ENCODE measurements at regions not wholly inside any gene's neighbourhood (a gene's known extent, or its start where the extent isn't known, plus 50 kb on each side); places are given as distances from the start of the nearest gene placed in this dataset.

DNA sequence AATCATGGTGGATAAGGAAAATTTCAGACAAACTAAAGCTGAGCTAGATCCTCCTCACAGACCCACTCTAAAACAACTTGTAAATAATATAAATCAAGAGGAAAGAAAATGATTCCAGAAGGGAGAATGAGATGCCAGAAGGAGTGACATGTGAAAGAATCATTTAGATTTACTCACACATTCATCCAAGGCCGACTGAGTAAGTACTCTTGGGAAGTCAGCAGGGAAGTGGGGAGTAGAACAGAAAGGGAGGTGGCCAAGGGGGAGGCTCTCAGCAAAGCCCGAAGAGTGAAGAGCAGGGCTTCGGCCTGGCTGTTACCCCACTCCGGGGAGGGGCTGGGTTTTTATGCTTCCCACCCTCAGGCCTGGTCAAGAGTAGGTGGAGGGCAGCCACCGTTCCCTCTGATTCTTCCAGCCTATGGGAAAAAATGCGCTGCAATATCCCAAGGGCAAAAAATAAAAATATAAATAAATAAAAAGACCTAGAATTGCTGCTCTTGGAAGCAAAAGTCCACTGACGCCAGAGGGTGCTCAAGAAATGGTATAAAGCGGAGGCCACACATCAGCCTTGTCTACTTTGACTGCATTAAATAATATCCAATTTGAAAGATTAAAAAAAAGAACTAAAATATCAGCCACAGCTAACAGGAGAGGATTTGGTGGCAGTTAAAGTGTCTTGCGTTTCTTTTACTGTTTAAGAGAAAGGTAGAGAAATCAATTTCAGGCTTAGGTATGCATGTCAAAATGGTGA lies 110.2 kb upstream of the COL5A1 start:
- TF ChIP-seq, protein P1, sequence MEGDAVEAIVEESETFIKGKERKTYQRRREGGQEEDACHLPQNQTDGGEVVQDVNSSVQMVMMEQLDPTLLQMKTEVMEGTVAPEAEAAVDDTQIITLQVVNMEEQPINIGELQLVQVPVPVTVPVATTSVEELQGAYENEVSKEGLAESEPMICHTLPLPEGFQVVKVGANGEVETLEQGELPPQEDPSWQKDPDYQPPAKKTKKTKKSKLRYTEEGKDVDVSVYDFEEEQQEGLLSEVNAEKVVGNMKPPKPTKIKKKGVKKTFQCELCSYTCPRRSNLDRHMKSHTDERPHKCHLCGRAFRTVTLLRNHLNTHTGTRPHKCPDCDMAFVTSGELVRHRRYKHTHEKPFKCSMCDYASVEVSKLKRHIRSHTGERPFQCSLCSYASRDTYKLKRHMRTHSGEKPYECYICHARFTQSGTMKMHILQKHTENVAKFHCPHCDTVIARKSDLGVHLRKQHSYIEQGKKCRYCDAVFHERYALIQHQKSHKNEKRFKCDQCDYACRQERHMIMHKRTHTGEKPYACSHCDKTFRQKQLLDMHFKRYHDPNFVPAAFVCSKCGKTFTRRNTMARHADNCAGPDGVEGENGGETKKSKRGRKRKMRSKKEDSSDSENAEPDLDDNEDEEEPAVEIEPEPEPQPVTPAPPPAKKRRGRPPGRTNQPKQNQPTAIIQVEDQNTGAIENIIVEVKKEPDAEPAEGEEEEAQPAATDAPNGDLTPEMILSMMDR (IDR thresholded peaks at IDR 0.05; ENCODE audit: insufficient read depth, low read length) = no peak
- no peak for TF ChIP-seq POLR2AphosphoS5 (IDR thresholded peaks at IDR 0.05; ENCODE audit: low read depth)
- TF ChIP-seq, protein P2, sequence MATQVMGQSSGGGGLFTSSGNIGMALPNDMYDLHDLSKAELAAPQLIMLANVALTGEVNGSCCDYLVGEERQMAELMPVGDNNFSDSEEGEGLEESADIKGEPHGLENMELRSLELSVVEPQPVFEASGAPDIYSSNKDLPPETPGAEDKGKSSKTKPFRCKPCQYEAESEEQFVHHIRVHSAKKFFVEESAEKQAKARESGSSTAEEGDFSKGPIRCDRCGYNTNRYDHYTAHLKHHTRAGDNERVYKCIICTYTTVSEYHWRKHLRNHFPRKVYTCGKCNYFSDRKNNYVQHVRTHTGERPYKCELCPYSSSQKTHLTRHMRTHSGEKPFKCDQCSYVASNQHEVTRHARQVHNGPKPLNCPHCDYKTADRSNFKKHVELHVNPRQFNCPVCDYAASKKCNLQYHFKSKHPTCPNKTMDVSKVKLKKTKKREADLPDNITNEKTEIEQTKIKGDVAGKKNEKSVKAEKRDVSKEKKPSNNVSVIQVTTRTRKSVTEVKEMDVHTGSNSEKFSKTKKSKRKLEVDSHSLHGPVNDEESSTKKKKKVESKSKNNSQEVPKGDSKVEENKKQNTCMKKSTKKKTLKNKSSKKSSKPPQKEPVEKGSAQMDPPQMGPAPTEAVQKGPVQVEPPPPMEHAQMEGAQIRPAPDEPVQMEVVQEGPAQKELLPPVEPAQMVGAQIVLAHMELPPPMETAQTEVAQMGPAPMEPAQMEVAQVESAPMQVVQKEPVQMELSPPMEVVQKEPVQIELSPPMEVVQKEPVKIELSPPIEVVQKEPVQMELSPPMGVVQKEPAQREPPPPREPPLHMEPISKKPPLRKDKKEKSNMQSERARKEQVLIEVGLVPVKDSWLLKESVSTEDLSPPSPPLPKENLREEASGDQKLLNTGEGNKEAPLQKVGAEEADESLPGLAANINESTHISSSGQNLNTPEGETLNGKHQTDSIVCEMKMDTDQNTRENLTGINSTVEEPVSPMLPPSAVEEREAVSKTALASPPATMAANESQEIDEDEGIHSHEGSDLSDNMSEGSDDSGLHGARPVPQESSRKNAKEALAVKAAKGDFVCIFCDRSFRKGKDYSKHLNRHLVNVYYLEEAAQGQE (IDR thresholded peaks at IDR 0.05; ENCODE audit: insufficient replicate concordance, low read depth) = no peak
- TF ChIP-seq GABPA (IDR thresholded peaks at IDR 0.05; ENCODE audit: low read depth) = no peak
- TF ChIP-seq SPI1 (IDR thresholded peaks at IDR 0.05; ENCODE audit: borderline replicate concordance, low read depth) = no peak

Measured in HL-60 (cell line).